ENCODE measurements at regions not wholly inside any gene's neighbourhood (a gene's known extent, or its start where the extent isn't known, plus 50 kb on each side); places are given as distances from the start of the nearest gene placed in this dataset.

GRCh38 chr4:181991369-181992108, 251.7 kb upstream of the TENM3 start:
- H3K4me3 ChIP-seq (ENCODE audit: low read length): no peak overlapping the region
- no peak for TF ChIP-seq CTCF (conservative IDR thresholded peaks at IDR 0.05; ENCODE audit: low read length)
- DNase-seq (ENCODE audit: low read depth): no peak

- no peak overlapping the region for H3K4me3 ChIP-seq (ENCODE audit: low read length)
- no peak; the same call in 1 of the 2 replicates for TF ChIP-seq CTCF (conservative IDR thresholded peaks at IDR 0.05; ENCODE audit: low read length)
- DNase-seq (ENCODE audit: low read depth): no peak
Observed at GRCh38 chr4:181998398-181999295, 244.6 kb upstream of the TENM3 start.

- no peak for TF ChIP-seq CTCF (conservative IDR thresholded peaks at IDR 0.05; ENCODE audit: low read length)
- no peak for DNase-seq (ENCODE audit: low read depth)
Observed at GRCh38 chr4:182000077-182000476, 243.1 kb upstream of the TENM3 start.

GRCh38 chr4:182010876-182011275, 232.3 kb upstream of the TENM3 start:
- DNase-seq (ENCODE audit: low read depth): peak; percentile 76
- no peak for TF ChIP-seq CTCF (conservative IDR thresholded peaks at IDR 0.05; ENCODE audit: low read length)
- H3K4me3 ChIP-seq (ENCODE audit: low read length): no peak overlapping the region

More at GRCh38 chr4:182000077-182000476, 243.1 kb upstream of the TENM3 start:
- no peak overlapping the region for H3K4me3 ChIP-seq (ENCODE audit: low read length)

GRCh38 chr4:182014164-182014563, 229.0 kb upstream of the TENM3 start:
- no peak for TF ChIP-seq CTCF (conservative IDR thresholded peaks at IDR 0.05; ENCODE audit: low read length)
- no peak for DNase-seq (ENCODE audit: low read depth)
- no peak overlapping the region for H3K4me3 ChIP-seq (ENCODE audit: low read length)

GRCh38 chr4:182015014-182015413, 228.2 kb upstream of the TENM3 start:
- DNase-seq (ENCODE audit: low read depth): no peak
- no peak for TF ChIP-seq CTCF (conservative IDR thresholded peaks at IDR 0.05; ENCODE audit: low read length)
- no peak overlapping the region for H3K4me3 ChIP-seq (ENCODE audit: low read length)
